GM19468 (cell line): ENCODE measurements at regions not wholly inside any gene's neighbourhood (a gene's known extent, or its start where the extent isn't known, plus 50 kb on each side); places are given as distances from the start of the nearest gene placed in this dataset.
"Not testable (repeated sequence)": the region's sequence is repeated elsewhere in the genome, so short reads cannot be mapped to it uniquely, and the experiment has no call there.

Experiments used
- ATAC-seq: cut with Tn5 transposase; IDR thresholded peaks from one replicate; pipeline ENCODE4 v1.9.1; 2021; ENCODE audit warnings: mild to moderate bottlenecking, moderate library complexity, moderate number of reproducible peaks; ENCODE audit not compliant: unreplicated experiment; ENCODE audit errors: extremely low read depth

- not testable (repeated sequence) for ATAC-seq
These were observed 134.4 kb upstream of the MON1B start for GRCh38 chr16:77056597-77056996.

GRCh38 chr16:77057161-77057774 is 133.7 kb upstream of the MON1B start:
- no peak for ATAC-seq

- ATAC-seq = no peak
These were observed 131.5 kb upstream of the MON1B start for GRCh38 chr16:77059446-77059845.

GRCh38 chr16:77060614-77061013 is 130.4 kb upstream of the MON1B start:
- ATAC-seq = no peak

- no peak for ATAC-seq
These were observed 127.9 kb upstream of the MON1B start for GRCh38 chr16:77062878-77063675.

GRCh38 chr16:77063676-77064016 is 127.3 kb upstream of the MON1B start:
- no peak for ATAC-seq

GRCh38 chr16:77064037-77064436 is 127.0 kb upstream of the MON1B start:
- ATAC-seq = no peak

- ATAC-seq = no peak
These were observed 124.0 kb upstream of the MON1B start for GRCh38 chr16:77066896-77067496.

GRCh38 chr16:77067900-77068299 is 123.1 kb upstream of the MON1B start:
- ATAC-seq = no peak

- no peak for ATAC-seq
These were observed 122.6 kb upstream of the MON1B start for GRCh38 chr16:77068402-77068801.

- no peak for ATAC-seq
These were observed 121.1 kb upstream of the MON1B start for GRCh38 chr16:77069929-77070328.

- no peak for ATAC-seq
These were observed 120.3 kb upstream of the MON1B start for GRCh38 chr16:77070683-77071082.

- no peak for ATAC-seq
These were observed 114.2 kb upstream of the MON1B start for GRCh38 chr16:77076839-77077238.

- ATAC-seq = no peak
These were observed 113.6 kb upstream of the MON1B start for GRCh38 chr16:77077256-77077922.

GRCh38 chr16:77085981-77086380 is 105.0 kb upstream of the MON1B start:
- no peak for ATAC-seq

- ATAC-seq = no peak
These were observed 100.9 kb upstream of the MON1B start for GRCh38 chr16:77090062-77090461.

- no peak for ATAC-seq
These were observed 97.7 kb upstream of the MON1B start for GRCh38 chr16:77093309-77093708.

- ATAC-seq = no peak
These were observed 97.0 kb upstream of the MON1B start for GRCh38 chr16:77093999-77094398.

- ATAC-seq = no peak
These were observed 79.9 kb upstream of the MON1B start for GRCh38 chr16:77111056-77111565.

- ATAC-seq = no peak
These were observed 78.2 kb upstream of the MON1B start for GRCh38 chr16:77112746-77113145.

GRCh38 chr16:77113835-77114234 is 77.2 kb upstream of the MON1B start:
- ATAC-seq = no peak
